ENCODE measurements at regions not wholly inside any gene's neighbourhood (a gene's known extent, or its start where the extent isn't known, plus 50 kb on each side); places are given as distances from the start of the nearest gene placed in this dataset.
"Not testable (repeated sequence)": the region's sequence is repeated elsewhere in the genome, so short reads cannot be mapped to it uniquely, and the experiment has no call there.

DNA sequence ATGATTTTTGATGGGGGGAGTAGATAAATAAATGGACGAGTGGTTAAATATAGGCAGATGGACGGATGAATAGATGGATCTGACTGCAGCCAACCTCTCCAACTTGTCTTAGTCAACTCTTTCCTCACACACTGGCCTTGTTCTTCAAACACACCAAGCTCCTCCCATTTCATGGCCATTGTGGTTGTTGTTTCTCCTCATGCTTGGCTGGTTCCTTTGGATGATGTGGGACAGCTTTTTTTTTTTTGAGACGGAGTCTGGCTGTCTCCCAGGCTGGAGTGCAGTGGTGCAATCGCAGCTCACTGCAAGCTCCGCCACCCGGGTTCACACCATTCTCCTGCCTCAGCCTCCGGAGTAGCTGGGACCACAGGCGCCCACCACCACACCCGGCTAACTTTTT lies 155.2 kb downstream of the ZNF281 start:
- TF ChIP-seq, protein P1, sequence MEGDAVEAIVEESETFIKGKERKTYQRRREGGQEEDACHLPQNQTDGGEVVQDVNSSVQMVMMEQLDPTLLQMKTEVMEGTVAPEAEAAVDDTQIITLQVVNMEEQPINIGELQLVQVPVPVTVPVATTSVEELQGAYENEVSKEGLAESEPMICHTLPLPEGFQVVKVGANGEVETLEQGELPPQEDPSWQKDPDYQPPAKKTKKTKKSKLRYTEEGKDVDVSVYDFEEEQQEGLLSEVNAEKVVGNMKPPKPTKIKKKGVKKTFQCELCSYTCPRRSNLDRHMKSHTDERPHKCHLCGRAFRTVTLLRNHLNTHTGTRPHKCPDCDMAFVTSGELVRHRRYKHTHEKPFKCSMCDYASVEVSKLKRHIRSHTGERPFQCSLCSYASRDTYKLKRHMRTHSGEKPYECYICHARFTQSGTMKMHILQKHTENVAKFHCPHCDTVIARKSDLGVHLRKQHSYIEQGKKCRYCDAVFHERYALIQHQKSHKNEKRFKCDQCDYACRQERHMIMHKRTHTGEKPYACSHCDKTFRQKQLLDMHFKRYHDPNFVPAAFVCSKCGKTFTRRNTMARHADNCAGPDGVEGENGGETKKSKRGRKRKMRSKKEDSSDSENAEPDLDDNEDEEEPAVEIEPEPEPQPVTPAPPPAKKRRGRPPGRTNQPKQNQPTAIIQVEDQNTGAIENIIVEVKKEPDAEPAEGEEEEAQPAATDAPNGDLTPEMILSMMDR (IDR thresholded peaks at IDR 0.05; ENCODE audit: borderline replicate concordance, extremely low read depth, low read length, poor library complexity, severe bottlenecking) = not testable (repeated sequence)
- not testable (repeated sequence) for TF ChIP-seq EZH2 (IDR thresholded peaks at IDR 0.05; ENCODE audit: borderline replicate concordance, low read depth, low read length, severe bottlenecking)
